ENCODE measurements at regions not wholly inside any gene's neighbourhood (a gene's known extent, or its start where the extent isn't known, plus 50 kb on each side); places are given as distances from the start of the nearest gene placed in this dataset.

GRCh38 chr15:100806157-100806556 lies 73.5 kb upstream of the ALDH1A3 start:
- TF ChIP-seq CTCF (IDR thresholded peaks at IDR 0.05) (no peak), POLR2A (IDR thresholded peaks at IDR 0.05) (no peak)

Data from thyroid gland (tissue), 4 donors.